GM18517 (cell line): ENCODE measurements at regions not wholly inside any gene's neighbourhood (a gene's known extent, or its start where the extent isn't known, plus 50 kb on each side); places are given as distances from the start of the nearest gene placed in this dataset.

Source experiments
- ATAC-seq: cut with Tn5 transposase; IDR thresholded peaks from one replicate; pipeline ENCODE4 v1.9.1; 2021; ENCODE audit warnings: mild to moderate bottlenecking, moderate library complexity; ENCODE audit not compliant: unreplicated experiment

DNA sequence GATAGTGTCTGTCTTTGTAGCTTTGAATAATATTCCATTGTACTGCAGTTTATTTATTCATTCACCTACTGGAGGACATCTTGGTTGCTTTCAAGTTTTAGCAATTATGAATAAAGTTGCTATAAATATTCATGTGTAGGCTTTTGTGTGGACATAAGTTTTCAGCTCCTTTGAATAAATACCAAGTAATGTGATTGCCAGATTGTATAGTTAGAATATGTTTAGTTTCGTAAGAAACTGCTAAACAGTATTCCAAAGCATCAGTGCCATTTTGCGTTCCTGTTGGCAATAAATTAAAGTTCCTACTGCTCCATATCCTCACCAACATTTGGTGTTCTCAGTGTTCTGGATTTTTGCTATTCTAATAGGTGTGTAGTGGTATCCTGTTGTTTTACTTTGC lies 311.7 kb upstream of the FMN2 start:
- ATAC-seq: no peak

GRCh38 chr1:239784896-239785295 lies 306.8 kb upstream of the FMN2 start:
- ATAC-seq: no peak

DNA sequence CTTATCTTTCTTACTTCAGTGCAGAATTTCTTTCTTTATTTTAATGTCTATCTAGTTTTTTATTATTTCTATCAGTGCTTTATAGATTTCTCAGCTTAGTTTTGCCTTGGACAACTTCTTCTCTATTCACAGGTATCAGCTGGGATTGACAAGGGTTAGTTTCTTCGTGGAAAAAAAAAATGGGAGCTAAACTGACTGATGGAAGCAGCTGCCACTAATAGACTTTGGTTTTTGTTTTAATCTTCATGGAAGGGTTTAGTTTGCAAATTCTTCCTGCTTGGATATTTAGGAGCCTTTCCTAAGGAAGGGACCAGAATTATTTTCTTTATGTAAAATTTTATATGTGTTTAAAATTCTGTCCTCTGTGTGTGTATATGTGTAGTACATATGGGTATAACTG lies 306.1 kb upstream of the FMN2 start:
- ATAC-seq: no peak

GRCh38 chr1:239786464-239786863 lies 305.2 kb upstream of the FMN2 start:
- ATAC-seq: no peak

- no peak for ATAC-seq
These were observed 299.5 kb upstream of the FMN2 start for GRCh38 chr1:239792157-239792556.

GRCh38 chr1:239795304-239795703 lies 296.4 kb upstream of the FMN2 start:
- no peak for ATAC-seq

DNA sequence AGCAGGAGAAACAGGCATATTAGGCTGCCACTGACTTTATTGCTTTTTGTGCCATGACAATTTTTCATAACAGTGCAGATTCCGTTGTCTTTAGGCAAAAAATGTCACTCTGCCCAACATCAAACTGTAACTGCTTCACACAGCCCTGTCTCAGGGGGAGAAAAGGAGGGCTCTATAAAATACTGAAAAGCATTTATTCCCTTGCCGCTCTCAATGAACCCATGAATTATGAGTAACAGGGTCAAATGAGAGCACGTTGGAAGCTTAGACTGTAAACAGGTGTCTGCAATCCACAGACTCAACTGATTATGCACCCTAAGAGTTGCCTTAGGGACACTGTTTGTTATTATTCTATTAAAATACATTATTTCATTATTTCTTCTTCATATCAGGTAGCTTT lies 292.1 kb upstream of the FMN2 start:
- ATAC-seq: no peak

DNA sequence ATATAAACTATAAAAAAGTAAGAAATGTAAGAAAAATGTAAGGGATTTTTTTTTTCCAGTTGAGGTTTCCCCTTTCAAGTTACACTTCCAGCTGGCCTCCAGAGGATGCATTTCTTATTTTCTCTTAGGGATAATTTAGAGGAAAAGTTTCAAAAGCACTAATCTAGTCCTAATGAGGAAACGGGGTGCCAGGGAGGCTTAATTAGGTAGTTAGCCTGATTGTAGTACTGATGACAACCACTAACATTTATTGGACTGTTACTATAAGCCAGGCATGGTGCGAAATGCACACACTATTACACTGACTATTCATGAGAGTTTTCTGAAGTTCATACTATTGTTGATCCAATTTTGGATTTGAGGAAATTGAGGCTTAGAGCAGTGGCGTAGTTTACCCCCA lies 290.8 kb upstream of the FMN2 start:
- no peak for ATAC-seq

DNA sequence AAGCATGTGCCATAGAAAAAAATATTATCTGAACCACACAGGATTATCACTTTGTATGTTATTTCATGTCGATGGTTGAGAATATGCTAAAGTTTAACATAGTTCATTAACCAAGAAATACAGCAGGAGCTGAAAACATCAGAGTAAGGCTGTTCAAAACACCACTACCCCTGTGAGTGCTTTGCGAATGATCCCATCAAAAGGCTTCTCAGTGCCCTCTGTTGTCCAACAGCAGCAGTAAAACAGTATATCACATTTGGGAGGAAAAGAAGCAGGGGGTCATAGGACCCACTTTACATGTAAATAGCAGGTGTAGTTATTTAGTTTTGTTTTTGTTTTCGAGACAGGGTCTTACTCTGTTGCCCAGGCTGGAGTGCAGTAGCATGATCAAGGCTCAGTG lies 289.4 kb upstream of the FMN2 start:
- ATAC-seq: no peak

DNA sequence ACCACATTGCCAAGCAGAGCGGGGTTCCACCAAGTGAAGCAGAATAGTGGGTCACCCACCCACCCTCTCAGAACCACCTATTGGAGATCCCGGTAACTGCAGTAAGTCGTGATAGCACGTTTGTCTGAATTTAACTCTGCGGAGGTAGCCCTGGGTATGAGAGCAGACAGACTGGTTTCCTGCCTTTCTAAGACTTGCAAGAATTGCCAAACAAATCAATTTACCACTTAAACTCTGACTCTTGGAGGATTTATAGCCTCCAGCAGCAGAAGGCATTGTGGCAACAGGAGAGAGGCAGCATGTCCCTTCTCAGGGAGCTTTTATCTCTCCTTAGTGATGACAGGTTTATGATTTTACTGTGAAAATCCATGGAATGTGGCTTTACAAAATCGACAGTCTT lies 287.9 kb upstream of the FMN2 start:
- no peak for ATAC-seq

DNA sequence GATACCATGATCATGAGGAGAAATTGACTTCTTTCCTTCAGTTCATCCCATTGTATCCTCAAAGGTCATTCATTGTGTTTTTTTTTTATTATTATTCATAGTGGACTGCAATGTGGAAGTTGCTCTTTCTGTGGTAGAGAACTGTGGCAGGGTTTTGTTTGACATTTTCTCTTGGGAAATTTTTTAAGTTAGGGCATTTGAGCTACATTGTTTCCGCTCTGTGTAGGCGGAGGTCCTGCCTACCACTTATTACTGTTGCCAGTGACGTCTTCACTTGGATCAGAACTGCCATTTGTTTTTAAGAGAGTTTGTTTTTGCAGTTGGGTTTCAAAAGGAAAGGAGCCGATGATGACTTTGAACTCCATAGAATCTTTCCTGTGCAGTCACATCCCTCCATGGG lies 287.4 kb upstream of the FMN2 start:
- no peak for ATAC-seq

GRCh38 chr1:239805042-239805441 lies 286.6 kb upstream of the FMN2 start:
- ATAC-seq: no peak

DNA sequence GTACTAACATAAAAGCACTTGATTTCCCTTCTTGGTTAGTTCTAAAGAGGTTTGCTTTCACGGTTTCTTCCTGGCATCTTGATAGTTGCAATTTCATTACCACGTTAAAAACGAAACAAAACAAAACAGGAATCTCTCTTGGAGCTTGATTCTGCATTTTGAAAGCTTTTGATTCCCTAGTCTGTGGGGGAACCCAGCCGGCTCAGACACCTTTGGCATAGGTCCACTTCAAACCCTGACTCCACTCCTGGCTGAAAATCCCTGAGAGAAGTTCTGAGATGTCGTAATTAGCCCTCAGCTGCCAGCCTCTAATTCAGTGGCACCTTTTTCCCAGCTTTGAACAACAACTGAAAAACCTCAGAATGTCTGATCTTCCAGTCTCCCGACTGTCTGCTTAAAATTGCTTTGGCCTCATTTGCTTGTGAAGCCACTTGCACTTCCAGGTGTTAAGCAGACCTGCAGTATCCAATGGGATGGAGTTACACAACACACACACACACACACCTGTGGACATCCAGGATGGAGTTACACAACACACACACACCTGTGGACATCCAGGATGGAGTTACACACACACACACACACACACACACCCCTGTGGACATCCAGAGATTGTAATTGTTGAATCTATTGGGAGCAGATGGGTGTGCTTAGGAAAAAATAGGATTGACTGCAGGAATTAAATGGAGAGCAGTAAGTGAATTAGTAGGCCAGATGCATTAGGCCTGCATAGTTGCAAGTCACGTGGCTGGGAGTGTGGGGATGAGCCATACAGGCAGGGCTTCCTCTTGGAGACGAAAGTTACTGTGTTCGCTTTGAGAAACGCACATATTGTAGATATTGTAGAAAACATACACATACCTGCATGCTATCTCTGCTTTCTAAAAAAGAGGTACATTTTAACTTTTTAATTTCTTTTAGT lies 285.6 kb upstream of the FMN2 start:
- ATAC-seq: no peak

DNA sequence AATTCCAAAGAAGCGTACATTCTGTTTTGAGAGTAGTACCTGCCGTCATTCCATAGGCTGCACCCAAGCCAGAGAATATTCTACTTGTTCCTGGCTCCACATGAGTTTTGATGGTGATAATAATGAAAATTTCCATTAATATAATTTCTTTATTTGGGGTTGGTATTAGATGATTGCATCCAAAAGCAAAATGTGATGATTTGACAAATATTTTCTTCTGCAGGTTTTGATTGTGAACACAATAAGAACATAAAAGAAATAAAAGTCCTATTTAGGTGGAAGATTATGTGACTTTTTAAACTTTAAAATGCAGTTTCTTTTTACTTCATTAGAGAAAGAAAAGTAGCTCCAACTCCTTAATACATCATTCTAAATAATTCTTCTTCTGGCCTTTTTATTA lies 284.8 kb upstream of the FMN2 start:
- no peak for ATAC-seq

- ATAC-seq: no peak
These were observed 284.3 kb upstream of the FMN2 start for GRCh38 chr1:239807361-239807760.

GRCh38 chr1:239810061-239810481 lies 281.6 kb upstream of the FMN2 start:
- ATAC-seq: no peak

DNA sequence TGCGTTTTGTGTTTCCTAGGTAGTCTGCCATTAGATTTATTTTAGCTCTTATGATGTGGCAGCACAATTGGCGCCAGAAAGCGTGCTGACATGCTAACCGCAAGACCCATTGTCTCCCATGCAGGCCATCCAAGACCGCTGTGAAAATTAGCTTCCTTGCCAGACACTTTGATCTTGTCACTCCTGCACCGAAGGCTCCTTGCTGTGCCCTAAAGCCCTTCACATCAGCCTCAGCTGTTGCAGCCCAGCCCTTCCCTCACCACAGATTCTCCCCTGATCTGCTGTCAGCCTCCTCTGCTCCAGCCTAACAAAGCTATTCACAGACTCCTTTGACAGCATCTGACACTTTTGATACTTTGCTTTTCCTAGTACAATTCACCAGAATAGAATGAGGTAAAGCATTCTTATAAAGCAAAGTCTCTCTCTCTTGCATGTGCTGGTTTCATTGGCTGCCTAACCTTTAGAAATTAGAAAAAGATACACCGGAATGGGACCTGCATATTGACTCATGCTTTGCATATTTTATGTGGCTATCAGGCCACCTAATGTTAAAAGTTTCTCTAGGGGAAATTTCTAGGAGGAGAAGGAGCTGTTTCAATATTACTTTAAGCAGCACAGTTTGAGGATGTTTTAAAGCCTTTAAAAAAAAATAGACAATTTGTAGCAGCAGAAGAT lies 280.3 kb upstream of the FMN2 start:
- no peak for ATAC-seq

DNA sequence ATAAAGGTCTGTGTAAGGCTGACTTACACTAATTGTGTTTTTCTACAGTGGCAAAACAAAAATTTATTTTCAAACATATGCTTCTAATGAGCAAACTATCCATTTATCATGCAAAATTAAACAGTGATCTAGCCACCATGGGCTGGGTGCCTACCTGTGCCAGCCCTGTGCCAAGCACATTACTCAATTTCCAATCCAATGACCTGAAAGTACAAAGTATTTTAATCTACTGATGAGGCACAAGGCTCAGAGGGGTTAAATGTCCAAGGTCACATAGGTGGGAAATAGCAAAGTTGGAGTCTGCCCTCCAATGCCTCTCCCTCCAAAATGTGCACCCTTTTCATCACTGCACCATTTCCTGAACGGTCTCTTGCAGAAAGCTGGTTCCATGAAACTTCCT lies 279.1 kb upstream of the FMN2 start:
- no peak for ATAC-seq

- no peak for ATAC-seq
These were observed 277.3 kb upstream of the FMN2 start for GRCh38 chr1:239814306-239814881.

DNA sequence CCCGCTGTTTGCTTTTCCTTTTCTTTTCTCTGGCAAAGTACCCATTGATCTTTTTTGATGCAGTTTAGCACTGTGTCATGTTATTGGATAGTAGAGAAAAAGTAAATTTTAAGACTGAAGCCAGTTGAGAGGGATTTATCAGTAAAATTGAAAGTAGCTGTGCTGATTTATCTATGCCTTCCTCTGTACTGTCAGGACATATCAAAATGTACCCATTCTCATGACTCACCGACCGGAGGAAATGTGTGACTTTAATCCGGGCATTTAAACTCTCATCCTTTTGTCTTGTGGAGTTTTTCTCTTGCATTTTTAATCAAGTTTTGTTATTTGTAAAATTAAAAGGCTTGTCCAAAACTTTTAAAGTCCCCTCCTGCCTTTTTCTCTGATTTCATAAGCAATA lies 276.6 kb upstream of the FMN2 start:
- no peak for ATAC-seq

DNA sequence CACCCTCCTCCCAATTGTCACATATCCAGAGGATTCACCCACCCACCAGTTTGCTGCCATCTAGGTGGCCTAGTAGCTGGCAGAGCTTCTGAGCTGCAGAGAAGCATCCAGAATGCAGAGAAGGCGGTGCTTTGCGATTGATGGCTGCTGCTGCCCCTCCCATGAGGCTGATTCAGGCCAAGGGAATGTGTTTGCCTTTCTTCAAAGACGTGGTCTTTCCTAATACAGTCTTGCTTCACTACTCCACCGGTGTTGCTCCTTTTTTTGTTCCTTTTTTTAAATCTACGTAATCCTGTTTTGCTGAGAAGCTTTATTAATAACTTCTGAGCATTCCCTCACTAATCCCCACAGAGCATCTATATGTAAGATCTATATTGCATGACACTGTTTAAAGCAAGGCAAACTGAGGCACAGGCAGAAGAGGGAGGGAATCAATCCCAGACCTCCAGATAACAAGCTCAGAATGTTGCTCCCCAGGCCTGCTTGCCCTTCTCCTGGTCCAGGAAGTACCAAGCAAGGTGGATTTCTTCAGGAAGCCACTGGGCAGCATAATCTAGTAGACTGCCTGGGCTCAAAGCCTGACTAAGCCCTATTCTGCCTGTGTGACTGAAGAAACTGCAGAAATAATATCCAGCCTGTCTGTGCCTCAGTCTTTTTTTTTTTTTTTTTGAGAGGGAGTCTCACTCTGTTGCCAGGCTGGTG lies 275.5 kb upstream of the FMN2 start:
- ATAC-seq: no peak
